ENCODE measurements at regions not wholly inside any gene's neighbourhood (a gene's known extent, or its start where the extent isn't known, plus 50 kb on each side); places are given as distances from the start of the nearest gene placed in this dataset.

DNA sequence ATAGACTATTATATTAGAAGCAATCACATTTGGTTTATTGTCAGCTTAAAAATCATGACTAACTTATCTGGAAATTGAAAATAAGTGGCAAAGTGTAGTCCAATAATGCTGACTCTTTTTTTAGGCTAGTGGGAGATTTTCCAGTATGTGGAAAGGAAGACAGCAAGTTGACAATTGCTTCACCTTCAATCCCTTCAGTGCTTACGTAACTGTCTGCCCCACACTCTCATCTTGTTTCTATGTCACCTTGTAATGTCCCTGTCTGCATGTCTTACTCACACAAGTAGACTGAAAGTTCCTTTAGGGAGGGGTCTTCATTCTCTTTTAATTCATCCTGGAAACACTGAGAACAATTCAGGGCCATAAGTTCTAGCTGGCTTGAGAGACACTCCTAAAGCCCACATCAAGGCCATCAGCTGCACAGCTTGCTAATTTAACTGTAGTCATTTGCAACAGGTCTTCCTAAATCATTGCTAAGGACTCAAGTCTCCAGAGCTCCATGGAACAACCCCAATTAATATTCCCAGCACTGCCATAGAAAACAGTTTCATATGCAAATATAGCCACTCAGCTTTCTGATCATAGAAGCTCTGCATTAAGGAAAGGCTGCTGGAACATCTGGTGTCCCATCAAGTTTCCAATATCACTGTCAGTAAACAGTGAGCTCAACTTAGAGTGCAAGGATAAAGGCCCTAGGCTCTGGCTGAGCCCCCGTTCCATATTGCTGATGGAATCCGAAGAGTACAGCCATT, 230.5 kb downstream of the ETAA1 start:
- H3K4me3 ChIP-seq (ENCODE audit: low read depth, low read length), result no peak overlapping the region
- TF ChIP-seq, protein P1, sequence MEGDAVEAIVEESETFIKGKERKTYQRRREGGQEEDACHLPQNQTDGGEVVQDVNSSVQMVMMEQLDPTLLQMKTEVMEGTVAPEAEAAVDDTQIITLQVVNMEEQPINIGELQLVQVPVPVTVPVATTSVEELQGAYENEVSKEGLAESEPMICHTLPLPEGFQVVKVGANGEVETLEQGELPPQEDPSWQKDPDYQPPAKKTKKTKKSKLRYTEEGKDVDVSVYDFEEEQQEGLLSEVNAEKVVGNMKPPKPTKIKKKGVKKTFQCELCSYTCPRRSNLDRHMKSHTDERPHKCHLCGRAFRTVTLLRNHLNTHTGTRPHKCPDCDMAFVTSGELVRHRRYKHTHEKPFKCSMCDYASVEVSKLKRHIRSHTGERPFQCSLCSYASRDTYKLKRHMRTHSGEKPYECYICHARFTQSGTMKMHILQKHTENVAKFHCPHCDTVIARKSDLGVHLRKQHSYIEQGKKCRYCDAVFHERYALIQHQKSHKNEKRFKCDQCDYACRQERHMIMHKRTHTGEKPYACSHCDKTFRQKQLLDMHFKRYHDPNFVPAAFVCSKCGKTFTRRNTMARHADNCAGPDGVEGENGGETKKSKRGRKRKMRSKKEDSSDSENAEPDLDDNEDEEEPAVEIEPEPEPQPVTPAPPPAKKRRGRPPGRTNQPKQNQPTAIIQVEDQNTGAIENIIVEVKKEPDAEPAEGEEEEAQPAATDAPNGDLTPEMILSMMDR (IDR thresholded peaks at IDR 0.05; ENCODE audit: insufficient read depth, low read depth, low read length, missing control alignments), result no peak
- no peak for DNase-seq (ENCODE audit: low read depth)

- H3K4me3 ChIP-seq (ENCODE audit: low read depth, low read length), result no peak overlapping the region
- no peak for DNase-seq (ENCODE audit: low read depth)
- TF ChIP-seq, protein P1 (IDR thresholded peaks at IDR 0.05; ENCODE audit: insufficient read depth, low read depth, low read length, missing control alignments), result no peak
Observed at GRCh38 chr2:67628892-67629291, 231.8 kb downstream of the ETAA1 start.

DNA sequence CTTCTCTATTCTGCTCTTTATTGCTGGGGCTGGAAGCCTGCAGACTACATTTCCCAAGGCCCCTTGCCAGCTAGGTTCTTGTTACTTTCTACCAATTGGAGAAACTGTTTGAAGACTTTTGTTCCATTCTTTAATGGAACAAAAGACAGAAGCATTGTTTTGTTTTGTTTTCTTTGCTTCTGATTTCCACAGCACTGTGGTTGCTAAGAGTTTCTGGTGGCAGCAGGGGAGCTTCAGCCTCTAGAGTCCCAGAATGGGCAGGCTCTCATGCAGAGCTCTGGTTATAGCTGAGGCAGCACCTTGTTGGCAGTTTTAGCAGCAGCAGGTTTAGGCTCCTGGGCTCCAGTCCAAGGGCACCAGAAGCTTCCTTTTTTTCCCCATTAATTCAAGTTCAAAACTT, 234.3 kb downstream of the ETAA1 start:
- no peak for DNase-seq (ENCODE audit: low read depth)
- H3K4me3 ChIP-seq (ENCODE audit: low read depth, low read length), result no peak overlapping the region
- TF ChIP-seq, protein P1 (IDR thresholded peaks at IDR 0.05; ENCODE audit: insufficient read depth, low read depth, low read length, missing control alignments), result no peak

GRCh38 chr2:67633212-67633856, 236.2 kb downstream of the ETAA1 start:
- no peak overlapping the region for H3K4me3 ChIP-seq (ENCODE audit: low read depth, low read length)
- TF ChIP-seq, protein P1 (IDR thresholded peaks at IDR 0.05; ENCODE audit: insufficient read depth, low read depth, low read length, missing control alignments), result no peak
- no peak for DNase-seq (ENCODE audit: low read depth)

DNA sequence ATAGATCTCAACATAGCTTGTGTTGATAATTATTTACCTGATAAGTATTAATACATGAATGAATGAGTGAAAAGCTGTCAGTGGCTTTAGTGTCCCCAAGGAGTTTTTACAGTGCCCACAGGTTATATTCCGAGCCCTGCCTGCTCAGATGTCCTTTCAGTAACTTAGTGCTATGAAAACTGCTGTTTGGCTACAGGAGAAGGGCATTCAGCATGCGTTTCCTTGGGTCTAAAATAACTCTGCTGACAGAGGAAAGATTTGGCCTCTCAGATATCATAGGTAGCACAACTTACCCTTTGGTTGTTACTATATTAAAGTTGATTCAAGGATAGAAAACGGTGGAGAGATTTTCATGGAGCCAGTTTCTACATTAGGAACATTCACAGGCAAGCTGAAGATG, 241.0 kb downstream of the ETAA1 start:
- TF ChIP-seq, protein P1 (IDR thresholded peaks at IDR 0.05; ENCODE audit: insufficient read depth, low read depth, low read length, missing control alignments), result no peak
- H3K4me3 ChIP-seq (ENCODE audit: low read depth, low read length), result no peak overlapping the region

GRCh38 chr2:67641312-67642045, 244.3 kb downstream of the ETAA1 start:
- TF ChIP-seq, protein P1 (IDR thresholded peaks at IDR 0.05; ENCODE audit: insufficient read depth, low read depth, low read length, missing control alignments), result no peak
- DNase-seq (ENCODE audit: low read depth), result no peak
- H3K4me3 ChIP-seq (ENCODE audit: low read depth, low read length), result no peak overlapping the region

More for the DNA sequence above, 241.0 kb downstream of the ETAA1 start:
- no peak for DNase-seq (ENCODE audit: low read depth)

Data from GM12865 (cell line).